Hepatocyte (in vitro differentiated cells): ENCODE measurements at regions not wholly inside any gene's neighbourhood (a gene's known extent, or its start where the extent isn't known, plus 50 kb on each side); places are given as distances from the start of the nearest gene placed in this dataset.
"Not testable (repeated sequence)": the region's sequence is repeated elsewhere in the genome, so short reads cannot be mapped to it uniquely, and the experiment has no call there.

Experiments
- EZH2 ChIP-seq: fragments of 200-600 bp; sonication (generic); IDR thresholded peaks from 2 replicates; pipeline ENCODE4 v1.6.1; 2016; ENCODE audit warnings: antibody characterized with exemption, mild to moderate bottlenecking, borderline replicate concordance
- EZH2phosphoT487 ChIP-seq: fragments of 200-600 bp; sonication (generic); IDR thresholded peaks from one replicate; pipeline ENCODE4 v1.6.1; 2018; ENCODE audit warnings: antibody characterized with exemption, mild to moderate bottlenecking, low read depth, moderate library complexity; ENCODE audit not compliant: unreplicated experiment, severe bottlenecking
- TF ChIP-seq, protein P1 (sequence below): fragments of 200-600 bp; sonication (generic); IDR thresholded peaks from 2 replicates; pipeline ENCODE4 v1.5.1; 2016; ENCODE audit warnings: antibody characterized with exemption, mild to moderate bottlenecking; ENCODE audit not compliant: poor library complexity

- TF ChIP-seq, protein P1, sequence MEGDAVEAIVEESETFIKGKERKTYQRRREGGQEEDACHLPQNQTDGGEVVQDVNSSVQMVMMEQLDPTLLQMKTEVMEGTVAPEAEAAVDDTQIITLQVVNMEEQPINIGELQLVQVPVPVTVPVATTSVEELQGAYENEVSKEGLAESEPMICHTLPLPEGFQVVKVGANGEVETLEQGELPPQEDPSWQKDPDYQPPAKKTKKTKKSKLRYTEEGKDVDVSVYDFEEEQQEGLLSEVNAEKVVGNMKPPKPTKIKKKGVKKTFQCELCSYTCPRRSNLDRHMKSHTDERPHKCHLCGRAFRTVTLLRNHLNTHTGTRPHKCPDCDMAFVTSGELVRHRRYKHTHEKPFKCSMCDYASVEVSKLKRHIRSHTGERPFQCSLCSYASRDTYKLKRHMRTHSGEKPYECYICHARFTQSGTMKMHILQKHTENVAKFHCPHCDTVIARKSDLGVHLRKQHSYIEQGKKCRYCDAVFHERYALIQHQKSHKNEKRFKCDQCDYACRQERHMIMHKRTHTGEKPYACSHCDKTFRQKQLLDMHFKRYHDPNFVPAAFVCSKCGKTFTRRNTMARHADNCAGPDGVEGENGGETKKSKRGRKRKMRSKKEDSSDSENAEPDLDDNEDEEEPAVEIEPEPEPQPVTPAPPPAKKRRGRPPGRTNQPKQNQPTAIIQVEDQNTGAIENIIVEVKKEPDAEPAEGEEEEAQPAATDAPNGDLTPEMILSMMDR, result not testable (repeated sequence)
- TF ChIP-seq EZH2, EZH2phosphoT487: not testable (repeated sequence)
Measured at GRCh38 chr6:57747716-57748115, 430.3 kb downstream of the PRIM2 start.
